Activated CD4-positive, alpha-beta T cell treated with anti-CD3 and anti-CD28 coated beads for 1 hour (primary cell): ENCODE measurements at regions not wholly inside any gene's neighbourhood (a gene's known extent, or its start where the extent isn't known, plus 50 kb on each side); places are given as distances from the start of the nearest gene placed in this dataset.
"Not testable (repeated sequence)": the region's sequence is repeated elsewhere in the genome, so short reads cannot be mapped to it uniquely, and the experiment has no call there.

ENCODE experiments used
- DNase-seq: peaks from one replicate; pipeline ENCODE4 v3.0.0-alpha.2; 2020

DNA sequence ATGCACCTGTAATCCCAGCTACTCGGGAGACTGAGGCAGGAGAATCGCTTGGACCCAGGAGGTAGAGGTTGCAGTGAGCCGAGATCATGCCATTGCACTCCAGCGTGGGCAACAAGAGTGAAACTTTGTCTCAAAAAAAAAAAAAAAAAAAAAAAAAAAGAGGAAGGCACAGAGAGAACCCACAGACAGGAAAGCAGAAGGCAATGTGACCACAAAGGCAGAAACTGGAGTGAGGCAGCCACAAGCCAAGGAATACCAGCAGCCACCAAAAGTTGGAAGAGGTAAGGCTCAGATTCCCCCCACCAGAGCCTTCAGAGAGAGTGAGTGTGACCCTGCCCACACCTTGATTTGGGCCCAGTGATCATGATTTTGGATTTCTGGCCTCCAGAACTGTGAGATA lies 54.7 kb upstream of the E2F3 start:
- DNase-seq, result not testable (repeated sequence)

- no peak for DNase-seq
These were observed 53.6 kb upstream of the E2F3 start for GRCh38 chr6:20348041-20348440.

- DNase-seq, result no peak
These were observed 52.5 kb upstream of the E2F3 start for GRCh38 chr6:20349225-20349624.

DNA sequence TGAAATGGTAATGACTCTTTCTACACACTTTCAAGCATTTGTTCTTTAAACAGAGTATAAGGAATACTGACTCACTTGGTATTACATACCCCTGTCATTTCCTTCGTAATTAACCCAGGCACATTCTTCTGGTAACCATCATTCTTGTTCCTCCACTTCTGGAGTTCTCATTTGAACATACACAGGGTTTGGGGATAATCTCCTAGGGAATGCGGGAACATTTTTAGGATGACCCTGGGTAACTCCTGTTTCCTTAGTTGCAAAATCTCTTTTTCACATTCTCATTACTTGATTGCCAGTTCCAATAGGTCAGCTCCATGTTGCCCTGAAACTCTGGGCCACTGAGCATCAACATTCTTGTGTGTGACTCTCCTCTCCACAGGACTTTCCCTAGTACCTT lies 51.5 kb upstream of the E2F3 start:
- DNase-seq, result no peak

- DNase-seq, result no peak
These were observed 50.1 kb upstream of the E2F3 start for GRCh38 chr6:20351534-20351933.
